ENCODE measurements at regions not wholly inside any gene's neighbourhood (a gene's known extent, or its start where the extent isn't known, plus 50 kb on each side); places are given as distances from the start of the nearest gene placed in this dataset.

DNA sequence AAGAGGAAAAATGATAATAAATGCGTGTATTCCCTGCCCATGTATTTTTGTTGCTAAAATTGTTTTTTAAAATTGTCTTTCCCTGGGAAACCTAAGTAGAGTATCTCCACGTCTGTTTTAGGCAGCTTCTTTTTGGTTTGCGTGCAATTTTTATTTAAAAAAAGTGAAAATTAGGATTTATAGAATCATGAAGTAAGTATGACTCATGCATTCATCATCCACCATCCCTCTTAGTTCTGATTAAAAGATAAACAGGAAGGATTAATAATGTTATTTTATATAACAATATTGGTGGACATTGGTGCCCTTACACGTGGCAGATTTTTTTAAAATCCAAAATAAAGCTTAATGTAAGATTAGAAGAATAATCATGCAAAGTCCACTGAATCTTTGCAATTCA lies 358.7 kb downstream of the MED10 start (continued):
- TF ChIP-seq, protein P1, sequence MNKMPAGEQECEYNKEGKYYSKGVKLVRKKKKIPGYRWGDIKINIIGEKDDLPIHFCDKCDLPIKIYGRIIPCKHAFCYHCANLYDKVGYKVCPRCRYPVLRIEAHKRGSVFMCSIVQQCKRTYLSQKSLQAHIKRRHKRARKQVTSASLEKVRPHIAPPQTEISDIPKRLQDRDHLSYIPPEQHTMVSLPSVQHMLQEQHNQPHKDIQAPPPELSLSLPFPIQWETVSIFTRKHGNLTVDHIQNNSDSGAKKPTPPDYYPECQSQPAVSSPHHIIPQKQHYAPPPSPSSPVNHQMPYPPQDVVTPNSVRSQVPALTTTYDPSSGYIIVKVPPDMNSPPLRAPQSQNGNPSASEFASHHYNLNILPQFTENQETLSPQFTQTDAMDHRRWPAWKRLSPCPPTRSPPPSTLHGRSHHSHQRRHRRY (tag by site-specific recombination; IDR thresholded peaks at IDR 0.05): no peak
- TF ChIP-seq, protein P2, sequence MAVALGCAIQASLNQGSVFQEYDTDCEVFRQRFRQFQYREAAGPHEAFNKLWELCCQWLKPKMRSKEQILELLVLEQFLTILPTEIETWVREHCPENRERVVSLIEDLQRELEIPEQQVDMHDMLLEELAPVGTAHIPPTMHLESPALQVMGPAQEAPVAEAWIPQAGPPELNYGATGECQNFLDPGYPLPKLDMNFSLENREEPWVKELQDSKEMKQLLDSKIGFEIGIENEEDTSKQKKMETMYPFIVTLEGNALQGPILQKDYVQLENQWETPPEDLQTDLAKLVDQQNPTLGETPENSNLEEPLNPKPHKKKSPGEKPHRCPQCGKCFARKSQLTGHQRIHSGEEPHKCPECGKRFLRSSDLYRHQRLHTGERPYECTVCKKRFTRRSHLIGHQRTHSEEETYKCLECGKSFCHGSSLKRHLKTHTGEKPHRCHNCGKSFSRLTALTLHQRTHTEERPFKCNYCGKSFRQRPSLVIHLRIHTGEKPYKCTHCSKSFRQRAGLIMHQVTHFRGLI (tag by site-specific recombination; IDR thresholded peaks at IDR 0.05): no peak
- TF ChIP-seq GLI2 (tag by site-specific recombination; IDR thresholded peaks at IDR 0.05; ENCODE audit: borderline replicate concordance, low read depth): no peak
- TF ChIP-seq, protein P3, sequence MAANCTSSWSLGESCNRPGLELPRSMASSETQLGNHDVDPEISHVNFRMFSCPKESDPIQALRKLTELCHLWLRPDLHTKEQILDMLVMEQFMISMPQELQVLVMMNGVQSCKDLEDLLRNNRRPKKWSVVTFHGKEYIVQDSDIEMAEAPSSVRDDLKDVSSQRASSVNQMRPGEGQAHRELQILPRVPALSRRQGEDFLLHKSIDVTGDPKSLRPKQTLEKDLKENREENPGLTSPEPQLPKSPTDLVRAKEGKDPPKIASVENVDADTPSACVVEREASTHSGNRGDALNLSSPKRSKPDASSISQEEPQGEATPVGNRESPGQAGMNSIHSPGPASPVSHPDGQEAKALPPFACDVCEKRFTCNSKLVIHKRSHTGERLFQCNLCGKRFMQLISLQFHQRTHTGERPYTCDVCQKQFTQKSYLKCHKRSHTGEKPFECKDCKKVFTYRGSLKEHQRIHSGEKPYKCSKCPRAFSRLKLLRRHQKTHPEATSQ (tag by site-specific recombination; IDR thresholded peaks at IDR 0.05): no peak
- no peak for TF ChIP-seq ZSCAN16 (tag by site-specific recombination; IDR thresholded peaks at IDR 0.05)
- TF ChIP-seq KLF8 (tag by site-specific recombination; IDR thresholded peaks at IDR 0.05): no peak

DNA sequence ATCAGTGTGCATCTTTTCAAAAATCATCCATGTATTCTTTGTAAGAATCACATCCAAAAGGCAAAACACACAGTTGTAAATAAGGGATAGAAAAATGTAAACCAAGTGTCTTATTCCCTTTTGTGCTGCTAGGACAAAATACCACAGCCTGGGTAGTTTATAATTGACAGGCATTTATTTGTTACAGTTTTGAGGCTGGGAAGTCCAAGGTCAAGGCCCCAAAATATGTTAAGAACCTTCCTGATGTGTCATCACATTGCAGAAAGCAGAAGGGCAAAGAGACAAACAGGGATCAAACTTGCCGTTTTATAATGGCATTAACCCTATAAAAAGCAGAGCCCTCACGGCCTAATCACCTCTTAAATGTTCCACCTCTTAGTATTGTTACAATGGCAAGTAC lies 364.8 kb downstream of the MED10 start:
- CTCF ChIA-PET: no interaction called here
- Histone ChIP-seq H3K27ac (ENCODE audit: extremely low read depth, low read depth, low read length) (no peak overlapping the region), H3K9me3 (ENCODE audit: control insufficient read depth, insufficient read depth, low read depth, low read length) (no peaks in the 10 kb centered on the region), H3K4me1 (ENCODE audit: control insufficient read depth, insufficient read depth, low read length) (no peaks in the 10 kb centered on the region), H3K4me3 (ENCODE audit: low read depth, low read length) (no peak overlapping the region), H3K36me3 (ENCODE audit: control insufficient read depth in 2 of 2, insufficient read depth in 1 of 2, low read length in 2 of 2) (no peaks in the 10 kb centered on the region)
- POLR2A ChIA-PET: no interaction called here
- TF ChIP-seq ZNF423 (tag by site-specific recombination; IDR thresholded peaks at IDR 0.05) (no peak), KLF16 (tag by site-specific recombination; IDR thresholded peaks at IDR 0.05) (no peak), REPIN1 (tag by site-specific recombination; IDR thresholded peaks at IDR 0.05; ENCODE audit: low read depth) (no peak), ZNF174 (tag by site-specific recombination; IDR thresholded peaks at IDR 0.05) (no peak), ZNF248 (tag by site-specific recombination; IDR thresholded peaks at IDR 0.05) (no peak), SP2 (tag by site-specific recombination; IDR thresholded peaks at IDR 0.05) (no peak), ZNF274 (IDR thresholded peaks at IDR 0.05; ENCODE audit: low read length) (no peak), ZNF274 (tag by site-specific recombination; IDR thresholded peaks at IDR 0.05; ENCODE audit: borderline replicate concordance) (no peak)
- TF ChIP-seq, protein P4, sequence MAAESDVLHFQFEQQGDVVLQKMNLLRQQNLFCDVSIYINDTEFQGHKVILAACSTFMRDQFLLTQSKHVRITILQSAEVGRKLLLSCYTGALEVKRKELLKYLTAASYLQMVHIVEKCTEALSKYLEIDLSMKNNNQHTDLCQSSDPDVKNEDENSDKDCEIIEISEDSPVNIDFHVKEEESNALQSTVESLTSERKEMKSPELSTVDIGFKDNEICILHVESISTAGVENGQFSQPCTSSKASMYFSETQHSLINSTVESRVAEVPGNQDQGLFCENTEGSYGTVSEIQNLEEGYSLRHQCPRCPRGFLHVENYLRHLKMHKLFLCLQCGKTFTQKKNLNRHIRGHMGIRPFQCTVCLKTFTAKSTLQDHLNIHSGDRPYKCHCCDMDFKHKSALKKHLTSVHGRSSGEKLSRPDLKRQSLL (tag by site-specific recombination; IDR thresholded peaks at IDR 0.05): no peak
- TF ChIP-seq, protein P5, sequence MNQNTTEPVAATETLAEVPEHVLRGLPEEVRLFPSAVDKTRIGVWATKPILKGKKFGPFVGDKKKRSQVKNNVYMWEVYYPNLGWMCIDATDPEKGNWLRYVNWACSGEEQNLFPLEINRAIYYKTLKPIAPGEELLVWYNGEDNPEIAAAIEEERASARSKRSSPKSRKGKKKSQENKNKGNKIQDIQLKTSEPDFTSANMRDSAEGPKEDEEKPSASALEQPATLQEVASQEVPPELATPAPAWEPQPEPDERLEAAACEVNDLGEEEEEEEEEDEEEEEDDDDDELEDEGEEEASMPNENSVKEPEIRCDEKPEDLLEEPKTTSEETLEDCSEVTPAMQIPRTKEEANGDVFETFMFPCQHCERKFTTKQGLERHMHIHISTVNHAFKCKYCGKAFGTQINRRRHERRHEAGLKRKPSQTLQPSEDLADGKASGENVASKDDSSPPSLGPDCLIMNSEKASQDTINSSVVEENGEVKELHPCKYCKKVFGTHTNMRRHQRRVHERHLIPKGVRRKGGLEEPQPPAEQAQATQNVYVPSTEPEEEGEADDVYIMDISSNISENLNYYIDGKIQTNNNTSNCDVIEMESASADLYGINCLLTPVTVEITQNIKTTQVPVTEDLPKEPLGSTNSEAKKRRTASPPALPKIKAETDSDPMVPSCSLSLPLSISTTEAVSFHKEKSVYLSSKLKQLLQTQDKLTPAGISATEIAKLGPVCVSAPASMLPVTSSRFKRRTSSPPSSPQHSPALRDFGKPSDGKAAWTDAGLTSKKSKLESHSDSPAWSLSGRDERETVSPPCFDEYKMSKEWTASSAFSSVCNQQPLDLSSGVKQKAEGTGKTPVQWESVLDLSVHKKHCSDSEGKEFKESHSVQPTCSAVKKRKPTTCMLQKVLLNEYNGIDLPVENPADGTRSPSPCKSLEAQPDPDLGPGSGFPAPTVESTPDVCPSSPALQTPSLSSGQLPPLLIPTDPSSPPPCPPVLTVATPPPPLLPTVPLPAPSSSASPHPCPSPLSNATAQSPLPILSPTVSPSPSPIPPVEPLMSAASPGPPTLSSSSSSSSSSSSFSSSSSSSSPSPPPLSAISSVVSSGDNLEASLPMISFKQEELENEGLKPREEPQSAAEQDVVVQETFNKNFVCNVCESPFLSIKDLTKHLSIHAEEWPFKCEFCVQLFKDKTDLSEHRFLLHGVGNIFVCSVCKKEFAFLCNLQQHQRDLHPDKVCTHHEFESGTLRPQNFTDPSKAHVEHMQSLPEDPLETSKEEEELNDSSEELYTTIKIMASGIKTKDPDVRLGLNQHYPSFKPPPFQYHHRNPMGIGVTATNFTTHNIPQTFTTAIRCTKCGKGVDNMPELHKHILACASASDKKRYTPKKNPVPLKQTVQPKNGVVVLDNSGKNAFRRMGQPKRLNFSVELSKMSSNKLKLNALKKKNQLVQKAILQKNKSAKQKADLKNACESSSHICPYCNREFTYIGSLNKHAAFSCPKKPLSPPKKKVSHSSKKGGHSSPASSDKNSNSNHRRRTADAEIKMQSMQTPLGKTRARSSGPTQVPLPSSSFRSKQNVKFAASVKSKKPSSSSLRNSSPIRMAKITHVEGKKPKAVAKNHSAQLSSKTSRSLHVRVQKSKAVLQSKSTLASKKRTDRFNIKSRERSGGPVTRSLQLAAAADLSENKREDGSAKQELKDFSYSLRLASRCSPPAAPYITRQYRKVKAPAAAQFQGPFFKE (tag by site-specific recombination; IDR thresholded peaks at IDR 0.05; ENCODE audit: borderline replicate concordance): no peak
- TF ChIP-seq, protein P6, sequence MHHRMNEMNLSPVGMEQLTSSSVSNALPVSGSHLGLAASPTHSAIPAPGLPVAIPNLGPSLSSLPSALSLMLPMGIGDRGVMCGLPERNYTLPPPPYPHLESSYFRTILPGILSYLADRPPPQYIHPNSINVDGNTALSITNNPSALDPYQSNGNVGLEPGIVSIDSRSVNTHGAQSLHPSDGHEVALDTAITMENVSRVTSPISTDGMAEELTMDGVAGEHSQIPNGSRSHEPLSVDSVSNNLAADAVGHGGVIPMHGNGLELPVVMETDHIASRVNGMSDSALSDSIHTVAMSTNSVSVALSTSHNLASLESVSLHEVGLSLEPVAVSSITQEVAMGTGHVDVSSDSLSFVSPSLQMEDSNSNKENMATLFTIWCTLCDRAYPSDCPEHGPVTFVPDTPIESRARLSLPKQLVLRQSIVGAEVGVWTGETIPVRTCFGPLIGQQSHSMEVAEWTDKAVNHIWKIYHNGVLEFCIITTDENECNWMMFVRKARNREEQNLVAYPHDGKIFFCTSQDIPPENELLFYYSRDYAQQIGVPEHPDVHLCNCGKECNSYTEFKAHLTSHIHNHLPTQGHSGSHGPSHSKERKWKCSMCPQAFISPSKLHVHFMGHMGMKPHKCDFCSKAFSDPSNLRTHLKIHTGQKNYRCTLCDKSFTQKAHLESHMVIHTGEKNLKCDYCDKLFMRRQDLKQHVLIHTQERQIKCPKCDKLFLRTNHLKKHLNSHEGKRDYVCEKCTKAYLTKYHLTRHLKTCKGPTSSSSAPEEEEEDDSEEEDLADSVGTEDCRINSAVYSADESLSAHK (tag by site-specific recombination; IDR thresholded peaks at IDR 0.05): no peak
- TF ChIP-seq, protein P7, sequence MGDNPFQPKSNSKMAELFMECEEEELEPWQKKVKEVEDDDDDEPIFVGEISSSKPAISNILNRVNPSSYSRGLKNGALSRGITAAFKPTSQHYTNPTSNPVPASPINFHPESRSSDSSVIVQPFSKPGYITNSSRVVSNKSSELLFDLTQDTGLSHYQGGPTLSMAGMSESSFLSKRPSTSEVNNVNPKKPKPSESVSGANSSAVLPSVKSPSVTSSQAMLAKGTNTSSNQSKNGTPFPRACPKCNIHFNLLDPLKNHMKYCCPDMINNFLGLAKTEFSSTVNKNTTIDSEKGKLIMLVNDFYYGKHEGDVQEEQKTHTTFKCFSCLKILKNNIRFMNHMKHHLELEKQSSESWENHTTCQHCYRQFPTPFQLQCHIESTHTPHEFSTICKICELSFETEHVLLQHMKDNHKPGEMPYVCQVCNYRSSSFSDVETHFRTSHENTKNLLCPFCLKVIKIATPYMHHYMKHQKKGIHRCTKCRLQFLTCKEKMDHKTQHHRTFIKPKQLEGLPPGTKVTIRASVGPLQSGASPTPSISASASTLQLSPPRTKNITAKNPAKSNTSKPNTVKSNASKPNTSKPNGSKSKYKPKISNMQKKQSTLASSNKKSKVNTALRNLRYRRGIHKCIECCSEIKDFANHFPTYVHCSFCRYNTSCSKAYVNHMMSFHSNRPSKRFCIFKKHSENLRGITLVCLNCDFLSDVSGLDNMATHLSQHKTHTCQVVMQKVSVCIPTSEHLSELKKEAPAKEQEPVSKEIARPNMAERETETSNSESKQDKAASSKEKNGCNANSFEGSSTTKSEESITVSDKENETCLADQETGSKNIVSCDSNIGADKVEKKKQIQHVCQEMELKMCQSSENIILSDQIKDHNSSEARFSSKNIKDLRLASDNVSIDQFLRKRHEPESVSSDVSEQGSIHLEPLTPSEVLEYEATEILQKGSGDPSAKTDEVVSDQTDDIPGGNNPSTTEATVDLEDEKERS (tag by site-specific recombination; IDR thresholded peaks at IDR 0.05): no peak
